Breast epithelium (tissue), 4 donors: ENCODE measurements at regions not wholly inside any gene's neighbourhood (a gene's known extent, or its start where the extent isn't known, plus 50 kb on each side); places are given as distances from the start of the nearest gene placed in this dataset.

Source experiments
- DNase-seq, 2 donors: peaks; one replicate each; pipeline ENCODE4 v3.0.0-alpha.2; 2019; ENCODE audit warnings: low spot score in 2 of 2
- H3K27ac ChIP-seq, 2 donors: fragments of 200-600 bp; sonication (generic) in 1 of 2; one replicate each; pipeline ENCODE4 v1.5.1; 2016 to 2019; ENCODE audit warnings: mild to moderate bottlenecking in 1 of 2
- H3K27me3 ChIP-seq, 2 donors: fragments of 200-600 bp; sonication (generic) in 1 of 2; one replicate each; pipeline versions ENCODE4 v1.5.1 to v1.6.0; 2017 to 2019; ENCODE audit warnings: control low read depth in 1 of 2, mild to moderate bottlenecking in 1 of 2
- H3K36me3 ChIP-seq: fragments of 200-600 bp; one replicate; pipeline ENCODE4 v1.5.1; 2019
- H3K4me1 ChIP-seq, 2 donors: fragments of 200-600 bp; sonication (generic); one replicate each; pipeline ENCODE4 v1.5.1; 2016 to 2019; ENCODE audit warnings: control low read depth in 1 of 2
- H3K4me3 ChIP-seq, 3 donors: fragments of 200-600 bp; sonication (generic); 1 replicate in 2 of 3; 2 replicates in 1 of 3; pipeline ENCODE4 v1.5.1; 2016 to 2019; ENCODE audit warnings: mild to moderate bottlenecking in 3 of 3, moderate library complexity in 2 of 3
- H3K9me3 ChIP-seq, 2 donors: fragments of 200-600 bp; sonication (generic) in 1 of 2; one replicate each; pipeline ENCODE4 v1.5.1; 2016 to 2019; ENCODE audit warnings: control low read depth in 1 of 2
- POLR2A ChIP-seq: fragments of 450-650 bp; IDR thresholded peaks from one replicate; pipeline ENCODE4 v1.6.1; 2016; ENCODE audit warnings: antibody characterized with exemption, mild to moderate bottlenecking, moderate library complexity
- POLR2AphosphoS5 ChIP-seq, 3 donors: sonication (generic); formaldehyde crosslinking; IDR thresholded peaks; one replicate each; pipeline ENCODE4 v1.6.1; 2017; ENCODE audit warnings: antibody characterized with exemption in 3 of 3
- intact Hi-C: fragments of 100-400 bp; cut with DNase I; formaldehyde crosslinking; loops from one replicate; pipeline ENCODE4 v1.15.1; 2023; ENCODE audit warnings: low total_unique reads
- TF ChIP-seq, protein P1 (sequence below), 3 donors: fragments of 450-650 bp; IDR thresholded peaks; one replicate each; pipeline ENCODE4 v1.5.1; 2016 to 2017; ENCODE audit warnings: antibody characterized with exemption in 3 of 3, mild to moderate bottlenecking in 3 of 3, moderate library complexity in 3 of 3

DNA sequence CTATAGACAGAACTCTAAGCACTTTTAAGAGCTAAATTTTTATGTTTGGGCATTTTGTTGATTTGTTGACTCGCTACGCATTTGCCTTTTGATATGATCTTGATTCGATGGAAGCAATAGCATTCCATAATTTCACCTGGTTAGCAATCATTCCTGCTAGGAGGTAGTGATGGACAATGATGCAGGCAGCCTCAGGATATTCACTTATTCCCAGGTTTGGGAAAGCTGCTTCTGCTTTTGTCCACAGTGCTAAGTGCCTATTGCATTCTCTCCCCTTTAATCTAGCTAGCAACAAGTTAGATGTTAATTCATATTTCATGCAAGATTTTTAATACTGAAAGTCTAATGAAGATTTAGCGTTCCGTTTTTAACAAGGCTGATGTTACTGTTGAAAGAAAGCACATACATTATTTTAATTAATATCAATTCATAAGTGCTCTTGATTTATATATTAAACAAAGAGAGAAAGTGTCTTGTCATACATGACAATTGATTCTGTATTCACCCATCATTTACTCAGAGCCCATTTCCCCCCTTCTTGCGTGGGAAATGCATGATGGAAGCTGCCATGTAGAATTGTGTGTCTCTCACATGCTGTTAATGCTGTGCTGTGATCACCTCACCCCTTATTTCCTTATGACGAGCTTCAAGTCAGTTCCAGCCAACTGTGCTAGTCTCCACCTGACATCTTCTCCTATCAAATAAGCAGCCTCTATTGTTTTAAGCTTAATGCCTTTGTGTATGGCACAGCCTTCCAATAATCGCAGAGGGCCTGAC is 53.0 kb upstream of the TMCO5A start:
- no peak for DNase-seq
- H3K9me3 ChIP-seq = no peaks in the 10 kb centered on the region
- no peaks in the 10 kb centered on the region for H3K27me3 ChIP-seq
- no peaks in the 10 kb centered on the region for H3K36me3 ChIP-seq
- H3K4me1 ChIP-seq = no peaks in the 10 kb centered on the region
- no peak overlapping the region for H3K27ac ChIP-seq
- no peak overlapping the region for H3K4me3 ChIP-seq
- TF ChIP-seq, protein P1, sequence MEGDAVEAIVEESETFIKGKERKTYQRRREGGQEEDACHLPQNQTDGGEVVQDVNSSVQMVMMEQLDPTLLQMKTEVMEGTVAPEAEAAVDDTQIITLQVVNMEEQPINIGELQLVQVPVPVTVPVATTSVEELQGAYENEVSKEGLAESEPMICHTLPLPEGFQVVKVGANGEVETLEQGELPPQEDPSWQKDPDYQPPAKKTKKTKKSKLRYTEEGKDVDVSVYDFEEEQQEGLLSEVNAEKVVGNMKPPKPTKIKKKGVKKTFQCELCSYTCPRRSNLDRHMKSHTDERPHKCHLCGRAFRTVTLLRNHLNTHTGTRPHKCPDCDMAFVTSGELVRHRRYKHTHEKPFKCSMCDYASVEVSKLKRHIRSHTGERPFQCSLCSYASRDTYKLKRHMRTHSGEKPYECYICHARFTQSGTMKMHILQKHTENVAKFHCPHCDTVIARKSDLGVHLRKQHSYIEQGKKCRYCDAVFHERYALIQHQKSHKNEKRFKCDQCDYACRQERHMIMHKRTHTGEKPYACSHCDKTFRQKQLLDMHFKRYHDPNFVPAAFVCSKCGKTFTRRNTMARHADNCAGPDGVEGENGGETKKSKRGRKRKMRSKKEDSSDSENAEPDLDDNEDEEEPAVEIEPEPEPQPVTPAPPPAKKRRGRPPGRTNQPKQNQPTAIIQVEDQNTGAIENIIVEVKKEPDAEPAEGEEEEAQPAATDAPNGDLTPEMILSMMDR (IDR thresholded peaks at IDR 0.05) = no peak
- TF ChIP-seq POLR2AphosphoS5 (IDR thresholded peaks at IDR 0.05) = no peak
- TF ChIP-seq POLR2A = no peak
- intact Hi-C loops = no loop called here

DNA sequence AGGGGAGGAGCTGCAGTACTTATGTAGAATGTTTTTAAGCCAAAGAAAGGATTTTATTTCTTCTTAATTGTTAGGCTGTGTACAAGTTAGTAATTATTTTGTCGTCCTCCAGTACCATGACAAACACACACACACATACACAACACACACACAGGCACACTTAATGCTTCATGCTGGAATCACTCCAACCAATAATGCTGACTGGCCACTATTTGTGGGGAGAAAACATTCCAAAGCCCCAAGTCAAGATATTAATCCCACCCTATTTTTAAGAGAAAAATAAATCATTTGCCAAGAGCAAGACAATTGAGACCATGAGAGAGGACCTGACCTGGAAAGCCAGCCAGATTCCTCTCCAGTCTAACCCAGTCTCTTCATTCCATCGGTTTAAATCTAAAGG is 51.8 kb upstream of the TMCO5A start:
- H3K36me3 ChIP-seq = no peaks in the 10 kb centered on the region
- H3K27ac ChIP-seq = no peak overlapping the region
- intact Hi-C loops = no loop called here

More for the DNA sequence above, 51.8 kb upstream of the TMCO5A start:
- no peak overlapping the region for H3K4me3 ChIP-seq
- no peaks in the 10 kb centered on the region for H3K9me3 ChIP-seq
- TF ChIP-seq, protein P1 (IDR thresholded peaks at IDR 0.05) = no peak
- no peak for TF ChIP-seq POLR2A
- no peak for TF ChIP-seq POLR2AphosphoS5 (IDR thresholded peaks at IDR 0.05)
- no peaks in the 10 kb centered on the region for H3K4me1 ChIP-seq
- no peaks in the 10 kb centered on the region for H3K27me3 ChIP-seq
- no peak for DNase-seq
